B cell (primary cell): ENCODE measurements at regions not wholly inside any gene's neighbourhood (a gene's known extent, or its start where the extent isn't known, plus 50 kb on each side); places are given as distances from the start of the nearest gene placed in this dataset.

Experiments
- ATAC-seq: fragments of 200-7000 bp; cut with Tn5 transposase; one replicate; pipeline ENCODE4 v1.10.0; 2021; ENCODE audit warnings: low read depth, mild to moderate bottlenecking, moderate number of reproducible peaks, moderate library complexity
- CTCF ChIA-PET: fragments of 350-600 bp; sonication (Branson Sonifier 250); formaldehyde crosslinking; loops from one replicate; lab custom pipeline; 2021; ENCODE audit warnings: antibody characterized with exemption, inconsistent platforms; lab: Charles Lee
- POLR2A ChIA-PET: fragments of 350-600 bp; sonication (Branson Sonifier 250); formaldehyde crosslinking; loops from one replicate; lab custom pipeline; 2021; ENCODE audit warnings: antibody characterized with exemption; lab: Charles Lee
- DNase-seq: peaks from one replicate; pipeline ENCODE4 v3.0.0; 2013
- H2AFZ ChIP-seq: 2 replicates; pipeline ENCODE4 v1.6.1; 2012; ENCODE audit warnings: mild to moderate bottlenecking, low read depth, low read length; ENCODE audit not compliant: insufficient read depth, poor library complexity, severe bottlenecking
- H3K27ac ChIP-seq, 2 donors: 1 replicate in 1 of 2; 2 replicates in 1 of 2; pipeline ENCODE4 v1.5.1; 2012 to 2013; ENCODE audit warnings: low read length in 2 of 2, mild to moderate bottlenecking in 2 of 2, moderate library complexity in 1 of 2
- H3K27me3 ChIP-seq, 4 experiments: fragments of 200-600 bp in 1 of 4; sonication (generic) in 1 of 4; replicated peaks in 1 of 4; 1 replicate in 2 of 4; 2 replicates in 2 of 4; pipeline versions ENCODE4 v1.6.1 to v1.7.0; 2013 to 2016; ENCODE audit warnings: low read length in 3 of 4, mild to moderate bottlenecking in 2 of 4, mixed read lengths in 1 of 4, moderate library complexity in 1 of 4; ENCODE audit not compliant: insufficient read depth in 4 of 4, control insufficient read depth in 3 of 4; ENCODE audit errors: control extremely low read depth in 1 of 4
- H3K36me3 ChIP-seq, 2 experiments: replicated peaks in 1 of 2; 1 replicate in 1 of 2; 2 replicates in 1 of 2; pipeline versions ENCODE4 v1.6.1 to v1.7.1; 2013; ENCODE audit warnings: low read length in 1 of 2; ENCODE audit not compliant: insufficient read depth in 2 of 2, control insufficient read depth in 1 of 2; ENCODE audit errors: control extremely low read depth in 1 of 2, extremely low read depth in 1 of 2
- H3K4me1 ChIP-seq, 2 donors: fragments of 200-600 bp in 1 of 2; sonication (generic) in 1 of 2; 1 replicate in 1 of 2; 2 replicates in 1 of 2; pipeline versions ENCODE4 v1.5.1 to v1.6.1; 2013 to 2017; ENCODE audit warnings: low read length in 2 of 2; ENCODE audit not compliant: control insufficient read depth in 2 of 2, insufficient read depth in 2 of 2
- H3K4me2 ChIP-seq: replicated peaks from 2 replicates; pipeline ENCODE3; 2012; ENCODE audit warnings: mild to moderate bottlenecking, low read depth, low read length; ENCODE audit not compliant: poor library complexity, severe bottlenecking
- H3K4me3 ChIP-seq, 5 experiments: fragments of 200-600 bp in 1 of 5; sonication (generic) in 1 of 5; 1 replicate in 3 of 5; 2 replicates in 2 of 5; pipeline versions ENCODE4 v1.5.1 to v1.7.0; 2011 to 2016; ENCODE audit warnings: low read length in 4 of 5, mild to moderate bottlenecking in 4 of 5, low read depth in 2 of 5, control low read depth in 1 of 5, moderate library complexity in 1 of 5; ENCODE audit not compliant: insufficient read depth in 1 of 5; ENCODE audit errors: control extremely low read depth in 1 of 5, extremely low read depth in 1 of 5
- H3K79me2 ChIP-seq: fragments of 200-600 bp; sonication (generic); one replicate; pipeline ENCODE4 v1.6.0; 2016; ENCODE audit warnings: low read length; ENCODE audit not compliant: control insufficient read depth, insufficient read depth
- H3K9ac ChIP-seq: fragments of 200-600 bp; sonication (generic); 2 replicates; pipeline ENCODE4 v1.6.1; 2017; ENCODE audit warnings: mild to moderate bottlenecking, low read length, moderate library complexity
- H3K9me3 ChIP-seq, 3 donors: one replicate each; pipeline versions ENCODE4 v1.6.1 to v1.7.1; 2013; ENCODE audit warnings: low read length in 2 of 3; ENCODE audit not compliant: control insufficient read depth in 2 of 3, insufficient read depth in 1 of 3; ENCODE audit errors: control extremely low read depth in 1 of 3
- H4K20me1 ChIP-seq: 2 replicates; pipeline ENCODE4 v1.6.0; 2012; ENCODE audit warnings: mild to moderate bottlenecking, low read length; ENCODE audit not compliant: insufficient read depth, control insufficient read depth, poor library complexity, severe bottlenecking
- H3K27ac Mint-ChIP-seq: one replicate; pipeline ENCODE4 v1.8.0; 2021; ENCODE audit warnings: mixed read lengths
- H3K27me3 Mint-ChIP-seq: one replicate; pipeline ENCODE4 v1.8.0; 2021; ENCODE audit warnings: mixed read lengths
- H3K4me1 Mint-ChIP-seq: one replicate; pipeline ENCODE4 v1.8.0; 2021; ENCODE audit warnings: mixed read lengths
- H3K4me3 Mint-ChIP-seq: one replicate; pipeline ENCODE4 v1.8.0; 2021; ENCODE audit warnings: mixed read lengths
- H3K9me3 Mint-ChIP-seq: one replicate; pipeline ENCODE4 v1.8.0; 2022; ENCODE audit warnings: mixed read lengths; ENCODE audit not compliant: insufficient read depth
- EZH2 ChIP-seq: IDR thresholded peaks from 2 replicates; pipeline ENCODE4 v1.6.1; 2012; ENCODE audit warnings: borderline replicate concordance, low read depth, mild to moderate bottlenecking, moderate library complexity, low read length; ENCODE audit not compliant: insufficient read depth, poor library complexity, severe bottlenecking
- WGBS: methylation state at CpG from one replicate; pipeline ENCODE4 v1.1.5; 2013; ENCODE audit warnings: missing lambda C conversion rate; ENCODE audit not compliant: insufficient coverage; 5-methylcytosine and 5-hydroxymethylcytosine counted together
- intact Hi-C: fragments of 100-400 bp; cut with micrococcal nuclease; formaldehyde crosslinking; loops from one replicate; pipeline ENCODE4 v1.10.0; 2022
- TF ChIP-seq, protein P1 (sequence below): fragments of 200-600 bp; IDR thresholded peaks from one replicate; pipeline ENCODE4 v1.8.0; 2022; ENCODE audit warnings: antibody characterized with exemption, mild to moderate bottlenecking

DNA sequence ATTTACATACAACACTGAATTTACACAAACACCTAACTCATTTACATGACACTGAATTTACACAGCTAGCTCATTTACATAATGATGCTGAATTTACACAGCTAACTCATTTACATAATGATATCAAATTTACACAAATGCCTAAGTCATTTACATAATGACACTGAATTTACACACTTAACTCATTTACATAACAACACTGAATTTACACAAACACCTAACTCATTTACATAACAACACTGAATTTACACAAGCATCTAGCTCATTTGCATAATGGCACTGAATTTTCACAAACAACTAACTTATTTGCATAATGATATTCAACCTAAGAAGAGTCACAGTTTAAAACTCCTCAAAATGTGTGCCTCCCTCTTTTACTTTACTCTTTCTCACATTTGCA is 511.7 kb downstream of the GALR1 start:
- H3K27ac Mint-ChIP-seq, result no peak overlapping the region
- POLR2A ChIA-PET, result no interaction called here
- CTCF ChIA-PET, result no interaction called here

DNA sequence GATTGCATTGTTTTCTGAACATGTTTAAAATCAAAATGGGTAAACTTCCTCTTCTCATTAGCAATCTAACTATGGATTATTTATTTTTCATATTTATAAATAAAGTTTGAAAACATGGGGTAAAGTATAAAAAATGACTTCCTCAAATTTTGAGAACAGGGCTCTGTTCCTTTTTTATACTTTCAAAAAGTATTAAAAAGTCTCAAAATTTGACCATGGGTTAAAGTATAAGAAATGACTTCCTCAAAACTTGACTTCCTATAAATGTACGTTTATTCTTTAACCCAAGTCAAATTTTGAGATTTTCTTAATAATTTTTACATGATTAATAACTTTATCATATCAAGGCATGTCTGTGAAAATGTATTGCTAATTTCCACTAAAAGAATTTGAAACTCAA is 512.4 kb downstream of the GALR1 start:
- H2AFZ ChIP-seq, result no peak overlapping the region
- WGBS, result no CpG with 5 or more reads among the region's 1 CpG
- DNase-seq, result no peak
- no peak overlapping the region for H3K9ac ChIP-seq
- Mint-ChIP-seq H3K9me3 (peaks cover 4% of the 10 kb centered on the region), H3K4me1 (peaks cover 2% of the 10 kb centered on the region), H3K27me3 (peaks cover 4% of the 10 kb centered on the region), H3K27ac (no peak overlapping the region), H3K4me3 (no peak overlapping the region)
- no peaks in the 10 kb centered on the region for H3K79me2 ChIP-seq
- no peaks in the 10 kb centered on the region for H3K9me3 ChIP-seq
- no peaks in the 10 kb centered on the region for H3K36me3 ChIP-seq
- intact Hi-C loops, result no loop called here
- H3K4me2 ChIP-seq, result no peak overlapping the region
- no peak for ATAC-seq
- peaks cover 0 to 4% (median 0%) of the 10 kb centered on the region in 4 experiments for H3K27me3 ChIP-seq
- H3K4me3 ChIP-seq, result no peak overlapping the region
- TF ChIP-seq, protein P1, sequence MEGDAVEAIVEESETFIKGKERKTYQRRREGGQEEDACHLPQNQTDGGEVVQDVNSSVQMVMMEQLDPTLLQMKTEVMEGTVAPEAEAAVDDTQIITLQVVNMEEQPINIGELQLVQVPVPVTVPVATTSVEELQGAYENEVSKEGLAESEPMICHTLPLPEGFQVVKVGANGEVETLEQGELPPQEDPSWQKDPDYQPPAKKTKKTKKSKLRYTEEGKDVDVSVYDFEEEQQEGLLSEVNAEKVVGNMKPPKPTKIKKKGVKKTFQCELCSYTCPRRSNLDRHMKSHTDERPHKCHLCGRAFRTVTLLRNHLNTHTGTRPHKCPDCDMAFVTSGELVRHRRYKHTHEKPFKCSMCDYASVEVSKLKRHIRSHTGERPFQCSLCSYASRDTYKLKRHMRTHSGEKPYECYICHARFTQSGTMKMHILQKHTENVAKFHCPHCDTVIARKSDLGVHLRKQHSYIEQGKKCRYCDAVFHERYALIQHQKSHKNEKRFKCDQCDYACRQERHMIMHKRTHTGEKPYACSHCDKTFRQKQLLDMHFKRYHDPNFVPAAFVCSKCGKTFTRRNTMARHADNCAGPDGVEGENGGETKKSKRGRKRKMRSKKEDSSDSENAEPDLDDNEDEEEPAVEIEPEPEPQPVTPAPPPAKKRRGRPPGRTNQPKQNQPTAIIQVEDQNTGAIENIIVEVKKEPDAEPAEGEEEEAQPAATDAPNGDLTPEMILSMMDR, result no peak
- TF ChIP-seq EZH2, result no peak
- ChIA-PET CTCF (no interaction called here), POLR2A (no interaction called here)
- no peaks in the 10 kb centered on the region for H3K4me1 ChIP-seq
- H3K27ac ChIP-seq, result no peak overlapping the region
- no peaks in the 10 kb centered on the region for H4K20me1 ChIP-seq

More for the DNA sequence above, 511.7 kb downstream of the GALR1 start:
- intact Hi-C loops, result no loop called here
- DNase-seq, result no peak
- no peaks in the 10 kb centered on the region for H3K4me1 ChIP-seq
- no peak for ATAC-seq
- H3K27me3 Mint-ChIP-seq, result peaks cover 4% of the 10 kb centered on the region
- H3K4me2 ChIP-seq, result no peak overlapping the region
- peaks cover 4% of the 10 kb centered on the region for H3K9me3 Mint-ChIP-seq
- H3K9me3 ChIP-seq, result no peaks in the 10 kb centered on the region
- H3K4me1 Mint-ChIP-seq, result peaks cover 2% of the 10 kb centered on the region
- no peaks in the 10 kb centered on the region for H4K20me1 ChIP-seq
- peaks cover 0 to 4% (median 0%) of the 10 kb centered on the region in 4 experiments for H3K27me3 ChIP-seq
- H3K36me3 ChIP-seq, result no peaks in the 10 kb centered on the region
- no peak overlapping the region for H3K4me3 Mint-ChIP-seq
- H3K9ac ChIP-seq, result no peak overlapping the region
- H3K79me2 ChIP-seq, result no peaks in the 10 kb centered on the region
- H3K4me3 ChIP-seq, result no peak overlapping the region
- H2AFZ ChIP-seq, result no peak overlapping the region
- H3K27ac ChIP-seq, result no peak overlapping the region
- no peak for TF ChIP-seq EZH2
- TF ChIP-seq, protein P1, result no peak
